WTC11 (cell line): ENCODE measurements at regions not wholly inside any gene's neighbourhood (a gene's known extent, or its start where the extent isn't known, plus 50 kb on each side); places are given as distances from the start of the nearest gene placed in this dataset.

Source experiments
- CREM ChIP-seq: sonication (generic); formaldehyde crosslinking; IDR thresholded peaks from 2 replicates; pipeline ENCODE4 v1.8.1; 2022; ENCODE audit warnings: mild to moderate bottlenecking, missing genetic modification reagents, moderate library complexity
- ELF4 ChIP-seq: sonication (generic); formaldehyde crosslinking; IDR thresholded peaks from 2 replicates; pipeline ENCODE4 v1.8.1; 2022; ENCODE audit warnings: low read depth, mild to moderate bottlenecking, moderate library complexity, missing genetic modification reagents
- SMAD3 ChIP-seq: sonication (generic); formaldehyde crosslinking; IDR thresholded peaks from 2 replicates; pipeline ENCODE4 v1.8.0; 2022; ENCODE audit warnings: missing genetic modification reagents, mild to moderate bottlenecking, borderline replicate concordance
- SP1 ChIP-seq: sonication (generic); formaldehyde crosslinking; conservative IDR thresholded peaks from 2 replicates; pipeline ENCODE4 v1.8.1; 2022; ENCODE audit warnings: missing genetic modification reagents
- TCF7 ChIP-seq: sonication (generic); formaldehyde crosslinking; IDR thresholded peaks from 2 replicates; pipeline ENCODE4 v1.8.0; 2022; ENCODE audit warnings: mild to moderate bottlenecking, low read depth, missing genetic modification reagents, moderate library complexity
- TF ChIP-seq, protein P1 (sequence below): fragments of 200-600 bp; IDR thresholded peaks from 2 replicates; pipeline ENCODE4 v1.8.0; 2022; ENCODE audit warnings: antibody characterized with exemption
- TF ChIP-seq, protein P2 (sequence below): sonication (generic); formaldehyde crosslinking; IDR thresholded peaks from 2 replicates; pipeline ENCODE4 v1.8.1; 2023; ENCODE audit warnings: mild to moderate bottlenecking, moderate library complexity, missing genetic modification reagents
- TF ChIP-seq, protein P3 (sequence below): sonication (generic); formaldehyde crosslinking; IDR thresholded peaks from 2 replicates; pipeline ENCODE4 v1.8.1; 2022; ENCODE audit warnings: missing genetic modification reagents, borderline replicate concordance

DNA sequence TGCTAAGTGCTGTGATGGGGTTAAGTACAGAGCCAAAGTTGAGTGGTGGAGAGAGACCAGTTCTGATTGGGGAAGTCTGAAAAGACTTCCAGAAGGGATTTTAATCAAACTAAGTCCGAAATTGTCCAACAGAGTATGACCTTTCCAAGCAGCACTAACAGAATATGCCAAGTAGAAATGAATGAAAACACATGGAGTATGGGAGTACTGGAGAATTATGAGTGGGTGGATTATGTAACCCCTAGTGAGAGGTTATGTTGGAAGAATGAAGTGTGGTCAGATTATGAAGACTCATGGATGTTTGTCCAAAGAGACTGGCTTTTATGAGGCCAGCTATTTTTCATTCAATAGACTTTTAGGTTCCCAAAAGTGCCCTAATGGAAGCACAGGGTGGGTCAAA lies 94.0 kb upstream of the PLEKHA5 start:
- no peak for TF ChIP-seq SMAD3 (CRISPR knock-in tag)
- no peak for TF ChIP-seq SP1 (CRISPR knock-in tag)
- TF ChIP-seq, protein P1, sequence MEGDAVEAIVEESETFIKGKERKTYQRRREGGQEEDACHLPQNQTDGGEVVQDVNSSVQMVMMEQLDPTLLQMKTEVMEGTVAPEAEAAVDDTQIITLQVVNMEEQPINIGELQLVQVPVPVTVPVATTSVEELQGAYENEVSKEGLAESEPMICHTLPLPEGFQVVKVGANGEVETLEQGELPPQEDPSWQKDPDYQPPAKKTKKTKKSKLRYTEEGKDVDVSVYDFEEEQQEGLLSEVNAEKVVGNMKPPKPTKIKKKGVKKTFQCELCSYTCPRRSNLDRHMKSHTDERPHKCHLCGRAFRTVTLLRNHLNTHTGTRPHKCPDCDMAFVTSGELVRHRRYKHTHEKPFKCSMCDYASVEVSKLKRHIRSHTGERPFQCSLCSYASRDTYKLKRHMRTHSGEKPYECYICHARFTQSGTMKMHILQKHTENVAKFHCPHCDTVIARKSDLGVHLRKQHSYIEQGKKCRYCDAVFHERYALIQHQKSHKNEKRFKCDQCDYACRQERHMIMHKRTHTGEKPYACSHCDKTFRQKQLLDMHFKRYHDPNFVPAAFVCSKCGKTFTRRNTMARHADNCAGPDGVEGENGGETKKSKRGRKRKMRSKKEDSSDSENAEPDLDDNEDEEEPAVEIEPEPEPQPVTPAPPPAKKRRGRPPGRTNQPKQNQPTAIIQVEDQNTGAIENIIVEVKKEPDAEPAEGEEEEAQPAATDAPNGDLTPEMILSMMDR, result no peak
- no peak for TF ChIP-seq TCF7 (CRISPR knock-in tag)
- no peak for TF ChIP-seq ELF4
- TF ChIP-seq, protein P2, sequence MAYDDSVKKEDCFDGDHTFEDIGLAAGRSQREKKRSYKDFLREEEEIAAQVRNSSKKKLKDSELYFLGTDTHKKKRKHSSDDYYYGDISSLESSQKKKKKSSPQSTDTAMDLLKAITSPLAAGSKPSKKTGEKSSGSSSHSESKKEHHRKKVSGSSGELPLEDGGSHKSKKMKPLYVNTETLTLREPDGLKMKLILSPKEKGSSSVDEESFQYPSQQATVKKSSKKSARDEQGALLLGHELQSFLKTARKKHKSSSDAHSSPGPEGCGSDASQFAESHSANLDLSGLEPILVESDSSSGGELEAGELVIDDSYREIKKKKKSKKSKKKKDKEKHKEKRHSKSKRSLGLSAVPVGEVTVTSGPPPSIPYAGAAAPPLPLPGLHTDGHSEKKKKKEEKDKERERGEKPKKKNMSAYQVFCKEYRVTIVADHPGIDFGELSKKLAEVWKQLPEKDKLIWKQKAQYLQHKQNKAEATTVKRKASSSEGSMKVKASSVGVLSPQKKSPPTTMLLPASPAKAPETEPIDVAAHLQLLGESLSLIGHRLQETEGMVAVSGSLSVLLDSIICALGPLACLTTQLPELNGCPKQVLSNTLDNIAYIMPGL (CRISPR knock-in tag), result no peak
- TF ChIP-seq, protein P3, sequence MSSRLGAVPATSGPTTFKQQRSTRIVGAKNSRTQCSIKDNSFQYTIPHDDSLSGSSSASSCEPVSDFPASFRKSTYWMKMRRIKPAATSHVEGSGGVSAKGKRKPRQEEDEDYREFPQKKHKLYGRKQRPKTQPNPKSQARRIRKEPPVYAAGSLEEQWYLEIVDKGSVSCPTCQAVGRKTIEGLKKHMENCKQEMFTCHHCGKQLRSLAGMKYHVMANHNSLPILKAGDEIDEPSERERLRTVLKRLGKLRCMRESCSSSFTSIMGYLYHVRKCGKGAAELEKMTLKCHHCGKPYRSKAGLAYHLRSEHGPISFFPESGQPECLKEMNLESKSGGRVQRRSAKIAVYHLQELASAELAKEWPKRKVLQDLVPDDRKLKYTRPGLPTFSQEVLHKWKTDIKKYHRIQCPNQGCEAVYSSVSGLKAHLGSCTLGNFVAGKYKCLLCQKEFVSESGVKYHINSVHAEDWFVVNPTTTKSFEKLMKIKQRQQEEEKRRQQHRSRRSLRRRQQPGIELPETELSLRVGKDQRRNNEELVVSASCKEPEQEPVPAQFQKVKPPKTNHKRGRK (CRISPR knock-in tag), result no peak
- no peak for TF ChIP-seq CREM (CRISPR knock-in tag)
